ENCODE measurements at regions not wholly inside any gene's neighbourhood (a gene's known extent, or its start where the extent isn't known, plus 50 kb on each side); places are given as distances from the start of the nearest gene placed in this dataset.

GRCh38 chr12:67589078-67589477 lies 59.5 kb upstream of the DYRK2 start:
- no peak for TF ChIP-seq CTCF (optimal IDR thresholded peaks at IDR 0.05 in 1 of 3, IDR thresholded peaks at IDR 0.05 in 1 of 3, conservative IDR thresholded peaks at IDR 0.05 in 1 of 3; ENCODE audit: extremely low read depth in 1 of 3, insufficient read depth in 2 of 3, low read length in 3 of 3)
- no peak for TF ChIP-seq EZH2 (IDR thresholded peaks at IDR 0.05; ENCODE audit: low read length)

Data from keratinocyte (primary cell).